ENCODE measurements at regions not wholly inside any gene's neighbourhood (a gene's known extent, or its start where the extent isn't known, plus 50 kb on each side); places are given as distances from the start of the nearest gene placed in this dataset.
A peak's percentile ranks its signal among the peaks of the same experiment; 100 is the strongest.

GRCh38 chr17:77478281-77478680, 337.5 kb downstream of the SEC14L1 start:
- Histone ChIP-seq H3K9me3 (ENCODE audit: low read length) (no peaks in the 10 kb centered on the region), H3K36me3 (replicated peaks in 1 of 2; ENCODE audit: control insufficient read depth in 1 of 2, insufficient read depth in 2 of 2, low read length in 2 of 2) (peaks cover 37 to 67% of the 10 kb centered on the region in 2 experiments), H3K4me3 (replicated peaks in 1 of 3; ENCODE audit: insufficient read depth in 1 of 3, low read depth in 2 of 3, low read length in 3 of 3) (no peak overlapping the region), H2AFZ (ENCODE audit: low read length) (no peak overlapping the region), H3K27ac (ENCODE audit: extremely low read length, insufficient read depth, low read length) (no peak overlapping the region), H3K27me3 (ENCODE audit: control insufficient read depth in 1 of 2, insufficient read depth in 2 of 2, low read length in 2 of 2) (no peaks in the 10 kb centered on the region), H3K4me2 (ENCODE audit: low read depth, low read length) (no peak overlapping the region), H4K20me1 (ENCODE audit: insufficient read depth, low read length) (peaks cover 94% of the 10 kb centered on the region), H3K4me1 (ENCODE audit: insufficient read depth, low read length) (peaks cover 19% of the 10 kb centered on the region), H3K9ac (ENCODE audit: insufficient read depth, low read depth, low read length) (no peak overlapping the region), H3K79me2 (ENCODE audit: insufficient read depth, low read length) (peaks cover 83% of the 10 kb centered on the region)
- DNase-seq (ENCODE audit: low spot score) = no peak
- no peak for TF ChIP-seq USF2 (IDR thresholded peaks at IDR 0.05; ENCODE audit: low read depth, low read length)
- no peak for TF ChIP-seq USF2 (CRISPR knock-in tag; IDR thresholded peaks at IDR 0.05; ENCODE audit: borderline replicate concordance)
- no peak for TF ChIP-seq ZNF276 (CRISPR knock-in tag; IDR thresholded peaks at IDR 0.05; ENCODE audit: low read depth)
- TF ChIP-seq SAFB2 (CRISPR knock-in tag; IDR thresholded peaks at IDR 0.05; ENCODE audit: borderline replicate concordance, low read depth) = no peak
- TF ChIP-seq ZNF687 (CRISPR knock-in tag; IDR thresholded peaks at IDR 0.05) = 0 out of 2 replicates have a peak, but pooled peaks have one; percentile 1
- peak; percentile 66; the same call in 1 of the 2 replicates for TF ChIP-seq ZBTB33 (CRISPR knock-in tag; IDR thresholded peaks at IDR 0.05)
- ATAC-seq = no peak
- in situ Hi-C loops (cut with HindIII; ENCODE audit: extremely low pct_ligation_motif_present, low pct_unique_long_range_greater_than_20kb) = no loop called here
- POLR2A ChIA-PET = interaction anchor here (1.1 kb wide), 1 partner anchor 28 kb away, joined by 4 read pairs; no protein-coding TSS in a partner anchor
- FAIRE-seq = no peak
- CTCF ChIA-PET (ENCODE audit: low intra/inter-chr PET ratio, low total read pairs) = no interaction called here
- 96% methylated on average over 16 of the region's 16 CpGs for WGBS (ENCODE audit: low lambda C conversion rate)
- intact Hi-C loops (cut with micrococcal nuclease; ENCODE audit: unreplicated experiment) = no loop called here
- BruUV-seq (replicated peaks) = no TSS peak

All from HepG2 (cell line).